Breast epithelium (tissue), 4 donors: ENCODE measurements at regions not wholly inside any gene's neighbourhood (a gene's known extent, or its start where the extent isn't known, plus 50 kb on each side); places are given as distances from the start of the nearest gene placed in this dataset.

ENCODE experiments used
- DNase-seq, 2 donors: peaks; one replicate each; pipeline ENCODE4 v3.0.0-alpha.2; 2019; ENCODE audit warnings: low spot score in 2 of 2
- H3K27ac ChIP-seq, 2 donors: fragments of 200-600 bp; sonication (generic) in 1 of 2; one replicate each; pipeline ENCODE4 v1.5.1; 2016 to 2019; ENCODE audit warnings: mild to moderate bottlenecking in 1 of 2
- H3K27me3 ChIP-seq, 2 donors: fragments of 200-600 bp; sonication (generic) in 1 of 2; one replicate each; pipeline versions ENCODE4 v1.5.1 to v1.6.0; 2017 to 2019; ENCODE audit warnings: control low read depth in 1 of 2, mild to moderate bottlenecking in 1 of 2
- H3K36me3 ChIP-seq: fragments of 200-600 bp; one replicate; pipeline ENCODE4 v1.5.1; 2019
- H3K4me1 ChIP-seq, 2 donors: fragments of 200-600 bp; sonication (generic); one replicate each; pipeline ENCODE4 v1.5.1; 2016 to 2019; ENCODE audit warnings: control low read depth in 1 of 2
- H3K4me3 ChIP-seq, 3 donors: fragments of 200-600 bp; sonication (generic); 1 replicate in 2 of 3; 2 replicates in 1 of 3; pipeline ENCODE4 v1.5.1; 2016 to 2019; ENCODE audit warnings: mild to moderate bottlenecking in 3 of 3, moderate library complexity in 2 of 3
- H3K9me3 ChIP-seq, 2 donors: fragments of 200-600 bp; sonication (generic) in 1 of 2; one replicate each; pipeline ENCODE4 v1.5.1; 2016 to 2019; ENCODE audit warnings: control low read depth in 1 of 2
- CTCF ChIP-seq, 3 donors: fragments of 450-650 bp; IDR thresholded peaks; one replicate each; pipeline ENCODE4 v1.5.1; 2016 to 2017; ENCODE audit warnings: antibody characterized with exemption in 3 of 3, mild to moderate bottlenecking in 3 of 3, moderate library complexity in 3 of 3
- POLR2A ChIP-seq: fragments of 450-650 bp; IDR thresholded peaks from one replicate; pipeline ENCODE4 v1.6.1; 2016; ENCODE audit warnings: antibody characterized with exemption, mild to moderate bottlenecking, moderate library complexity
- POLR2AphosphoS5 ChIP-seq, 3 donors: sonication (generic); formaldehyde crosslinking; IDR thresholded peaks; one replicate each; pipeline ENCODE4 v1.6.1; 2017; ENCODE audit warnings: antibody characterized with exemption in 3 of 3
- intact Hi-C: fragments of 100-400 bp; cut with DNase I; formaldehyde crosslinking; loops from one replicate; pipeline ENCODE4 v1.15.1; 2023; ENCODE audit warnings: low total_unique reads

DNA sequence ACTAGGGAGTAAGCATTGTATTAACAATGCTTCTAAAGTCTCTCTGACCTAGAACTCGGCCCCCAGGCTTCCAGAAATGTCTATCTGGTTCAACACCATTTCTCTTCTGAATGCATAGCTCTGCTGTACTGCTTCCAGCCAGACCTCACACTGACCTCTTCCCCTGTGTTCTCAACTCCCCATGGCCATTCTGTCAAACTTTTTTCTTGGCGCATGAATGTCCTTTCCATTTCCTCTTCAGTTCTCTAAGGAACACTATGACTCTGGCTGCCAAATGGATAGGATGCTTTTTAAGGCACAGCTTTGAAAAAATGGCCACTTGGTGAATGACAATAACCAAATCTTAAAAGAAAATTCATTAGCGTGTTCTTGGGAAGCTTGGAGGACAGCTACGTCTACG lies 425.8 kb downstream of the ETV1 start:
- Histone ChIP-seq H3K36me3 (no peaks in the 10 kb centered on the region), H3K27ac (no peak overlapping the region), H3K9me3 (no peaks in the 10 kb centered on the region), H3K4me3 (no peak overlapping the region), H3K27me3 (no peaks in the 10 kb centered on the region), H3K4me1 (no peaks in the 10 kb centered on the region)
- intact Hi-C loops = no loop called here
- no peak for DNase-seq
- TF ChIP-seq POLR2A (no peak), POLR2AphosphoS5 (IDR thresholded peaks at IDR 0.05) (no peak), CTCF (IDR thresholded peaks at IDR 0.05) (no peak)

- Histone ChIP-seq H3K4me1 (no peaks in the 10 kb centered on the region), H3K27me3 (no peaks in the 10 kb centered on the region), H3K9me3 (no peaks in the 10 kb centered on the region), H3K27ac (no peak overlapping the region), H3K36me3 (no peaks in the 10 kb centered on the region), H3K4me3 (no peak overlapping the region)
- no peak for TF ChIP-seq POLR2A
- TF ChIP-seq POLR2AphosphoS5 (IDR thresholded peaks at IDR 0.05) = no peak
- no peak for TF ChIP-seq CTCF (IDR thresholded peaks at IDR 0.05)
- intact Hi-C loops = no loop called here
- no peak for DNase-seq
Measured at GRCh38 chr7:13577566-13578145, 411.8 kb downstream of the ETV1 start.

DNA sequence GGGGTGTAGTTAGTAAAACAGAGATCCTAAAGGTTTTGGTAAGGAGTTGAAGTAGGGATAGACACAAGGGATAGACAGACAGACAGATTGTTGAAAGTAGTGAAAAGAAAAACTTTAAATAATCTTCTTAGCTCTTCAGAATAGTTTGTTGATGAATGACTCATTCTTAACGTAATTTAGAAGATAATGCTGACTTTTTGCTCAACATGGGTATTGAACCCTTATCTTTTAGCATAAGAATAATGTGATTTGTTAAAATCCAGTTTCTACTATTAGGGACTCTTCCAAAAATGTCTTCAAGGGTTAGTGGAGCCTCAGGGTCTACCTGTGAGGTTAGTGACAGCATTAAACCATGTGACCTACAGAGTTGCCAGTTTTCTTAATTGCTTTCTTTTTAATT lies 411.2 kb downstream of the ETV1 start:
- Histone ChIP-seq H3K36me3 (no peaks in the 10 kb centered on the region), H3K27me3 (no peaks in the 10 kb centered on the region), H3K27ac (no peak overlapping the region), H3K4me1 (no peaks in the 10 kb centered on the region), H3K4me3 (no peak overlapping the region), H3K9me3 (no peaks in the 10 kb centered on the region)
- no peak for TF ChIP-seq CTCF (IDR thresholded peaks at IDR 0.05)
- no peak for TF ChIP-seq POLR2A
- no peak for TF ChIP-seq POLR2AphosphoS5 (IDR thresholded peaks at IDR 0.05)
- intact Hi-C loops = no loop called here
- DNase-seq = no peak

DNA sequence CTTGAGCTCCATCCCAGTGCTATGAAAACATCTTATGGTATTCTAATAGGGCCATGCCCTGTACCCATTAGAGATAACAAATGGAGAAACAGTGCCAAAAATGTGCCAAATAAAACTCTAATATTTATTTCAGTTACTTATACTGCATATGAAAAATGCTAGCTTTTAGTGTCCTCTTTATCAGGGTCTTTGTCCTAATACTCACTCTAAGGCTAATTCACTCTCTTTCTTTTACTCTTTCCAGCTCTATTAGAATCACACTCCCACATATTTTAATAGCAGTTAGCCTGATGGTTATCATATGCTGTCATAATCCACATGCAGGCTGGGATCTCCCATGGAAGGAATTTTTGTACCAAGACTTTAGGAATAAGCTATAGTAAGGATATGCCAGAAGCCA lies 408.4 kb downstream of the ETV1 start:
- intact Hi-C loops = no loop called here
- no peaks in the 10 kb centered on the region for H3K4me1 ChIP-seq
- no peak overlapping the region for H3K4me3 ChIP-seq
- peaks cover 0 to 2% of the 10 kb centered on the region in 2 donors for H3K9me3 ChIP-seq
- H3K36me3 ChIP-seq = no peaks in the 10 kb centered on the region
- TF ChIP-seq POLR2AphosphoS5 (IDR thresholded peaks at IDR 0.05) (no peak), POLR2A (no peak), CTCF (IDR thresholded peaks at IDR 0.05) (no peak)
- no peak for DNase-seq
- H3K27ac ChIP-seq = no peak overlapping the region
- no peaks in the 10 kb centered on the region for H3K27me3 ChIP-seq

GRCh38 chr7:13593854-13594253 lies 395.6 kb downstream of the ETV1 start:
- H3K27me3 ChIP-seq = no peaks in the 10 kb centered on the region
- intact Hi-C loops = no loop called here
- no peaks in the 10 kb centered on the region for H3K36me3 ChIP-seq
- H3K27ac ChIP-seq = no peak overlapping the region
- no peak for DNase-seq
- no peak overlapping the region for H3K4me3 ChIP-seq
- H3K9me3 ChIP-seq = no peaks in the 10 kb centered on the region
- H3K4me1 ChIP-seq = no peaks in the 10 kb centered on the region
- TF ChIP-seq CTCF (IDR thresholded peaks at IDR 0.05) = no peak
- TF ChIP-seq POLR2AphosphoS5 (IDR thresholded peaks at IDR 0.05) = no peak
- no peak for TF ChIP-seq POLR2A
